ENCODE measurements at regions not wholly inside any gene's neighbourhood (a gene's known extent, or its start where the extent isn't known, plus 50 kb on each side); places are given as distances from the start of the nearest gene placed in this dataset.
"Not testable (repeated sequence)": the region's sequence is repeated elsewhere in the genome, so short reads cannot be mapped to it uniquely, and the experiment has no call there.

DNA sequence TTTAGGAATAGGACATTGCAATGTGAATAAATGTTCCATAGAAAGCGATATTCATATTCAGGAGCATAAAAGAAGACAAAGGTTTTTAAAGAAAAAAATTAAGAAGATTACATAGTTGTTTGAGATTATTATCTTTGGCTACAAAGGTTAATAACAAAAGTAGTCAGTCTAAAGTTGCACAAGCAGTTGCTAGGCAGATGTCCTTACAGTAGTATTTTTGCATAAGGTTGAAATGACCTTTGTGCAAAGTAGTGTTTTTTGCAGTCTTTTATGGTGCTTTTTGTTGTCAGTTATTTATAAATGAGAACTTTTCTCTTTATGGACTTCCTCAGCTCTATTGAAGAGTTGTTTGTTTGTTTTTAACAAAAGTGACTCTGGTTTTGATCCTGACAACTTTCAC is 447.8 kb downstream of the AMY1C start:
- Histone ChIP-seq H3K36me3 (ENCODE audit: insufficient read depth, low read length) (no peaks in the 10 kb centered on the region), H3K4me3 (ENCODE audit: low read depth, low read length, poor library complexity, severe bottlenecking) (no peak overlapping the region), H3K79me2 (ENCODE audit: insufficient read depth, low read depth, low read length) (no peaks in the 10 kb centered on the region), H3K9me3 (ENCODE audit: low read length) (no peaks in the 10 kb centered on the region), H3K27ac (ENCODE audit: low read depth, low read length, poor library complexity, severe bottlenecking) (no peak overlapping the region), H2AFZ (ENCODE audit: low read length) (no peak overlapping the region), H3K9me2 (ENCODE audit: insufficient read depth, low read length) (no peaks in the 10 kb centered on the region), H3K4me1 (ENCODE audit: insufficient read depth, low read length, poor library complexity, severe bottlenecking) (no peaks in the 10 kb centered on the region), H4K20me1 (ENCODE audit: insufficient read depth, low read length) (no peaks in the 10 kb centered on the region), H3K4me2 (ENCODE audit: low read length) (no peak overlapping the region)
- intact Hi-C loops (cut with micrococcal nuclease; ENCODE audit: unreplicated experiment) = no loop called here
- DNase-seq (ENCODE audit: low spot score) = no peak
- no TSS peak for BruUV-seq (replicated peaks)
- ChIA-PET CTCF (ENCODE audit: unreplicated experiment) (no interaction called here), POLR2A (interaction anchor here (0.7 kb wide), 2 partner anchors 81 to 1411 kb away, joined by 3 to 4 read pairs; no protein-coding TSS in a partner anchor)
- no peak for TF ChIP-seq EZH2phosphoT487 (IDR thresholded peaks at IDR 0.05; ENCODE audit: borderline replicate concordance, low read depth, low read length)
- TF ChIP-seq, protein P1, sequence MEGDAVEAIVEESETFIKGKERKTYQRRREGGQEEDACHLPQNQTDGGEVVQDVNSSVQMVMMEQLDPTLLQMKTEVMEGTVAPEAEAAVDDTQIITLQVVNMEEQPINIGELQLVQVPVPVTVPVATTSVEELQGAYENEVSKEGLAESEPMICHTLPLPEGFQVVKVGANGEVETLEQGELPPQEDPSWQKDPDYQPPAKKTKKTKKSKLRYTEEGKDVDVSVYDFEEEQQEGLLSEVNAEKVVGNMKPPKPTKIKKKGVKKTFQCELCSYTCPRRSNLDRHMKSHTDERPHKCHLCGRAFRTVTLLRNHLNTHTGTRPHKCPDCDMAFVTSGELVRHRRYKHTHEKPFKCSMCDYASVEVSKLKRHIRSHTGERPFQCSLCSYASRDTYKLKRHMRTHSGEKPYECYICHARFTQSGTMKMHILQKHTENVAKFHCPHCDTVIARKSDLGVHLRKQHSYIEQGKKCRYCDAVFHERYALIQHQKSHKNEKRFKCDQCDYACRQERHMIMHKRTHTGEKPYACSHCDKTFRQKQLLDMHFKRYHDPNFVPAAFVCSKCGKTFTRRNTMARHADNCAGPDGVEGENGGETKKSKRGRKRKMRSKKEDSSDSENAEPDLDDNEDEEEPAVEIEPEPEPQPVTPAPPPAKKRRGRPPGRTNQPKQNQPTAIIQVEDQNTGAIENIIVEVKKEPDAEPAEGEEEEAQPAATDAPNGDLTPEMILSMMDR (conservative IDR thresholded peaks at IDR 0.05; ENCODE audit: low read length) = no peak

DNA sequence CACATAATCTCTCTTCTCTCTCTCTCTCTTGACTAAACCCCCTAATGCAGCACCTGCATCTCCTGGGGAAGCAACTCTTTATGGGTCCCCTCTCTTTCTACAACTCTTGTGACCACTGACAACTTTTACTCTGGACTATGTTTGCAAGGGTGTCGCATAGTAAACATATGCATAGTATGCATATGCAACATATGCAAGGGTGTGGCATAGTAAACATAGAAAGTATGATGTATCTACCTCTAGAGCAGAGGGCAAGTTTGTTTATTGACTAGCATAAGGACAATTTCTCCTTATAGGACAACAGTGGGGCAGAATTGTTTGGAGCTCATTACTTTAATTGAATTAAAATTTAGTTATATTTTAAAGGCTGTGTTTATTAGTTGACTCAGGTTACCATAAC is 462.5 kb downstream of the AMY1C start:
- H3K36me3 ChIP-seq (ENCODE audit: insufficient read depth, low read length) = no peaks in the 10 kb centered on the region

GRCh38 chr1:104217395-104217986 is 467.8 kb downstream of the AMY1C start:
- CTCF ChIA-PET (ENCODE audit: unreplicated experiment) = not testable (repeated sequence)

More for the DNA sequence above, 462.5 kb downstream of the AMY1C start:
- ChIA-PET CTCF (ENCODE audit: unreplicated experiment) (no interaction called here), POLR2A (no interaction called here)
- no peaks in the 10 kb centered on the region for H4K20me1 ChIP-seq (ENCODE audit: insufficient read depth, low read length)
- no peak for DNase-seq (ENCODE audit: low spot score)
- no peaks in the 10 kb centered on the region for H3K4me1 ChIP-seq (ENCODE audit: insufficient read depth, low read length, poor library complexity, severe bottlenecking)
- no peak overlapping the region for H3K4me2 ChIP-seq (ENCODE audit: low read length)
- H2AFZ ChIP-seq (ENCODE audit: low read length) = no peak overlapping the region
- intact Hi-C loops (cut with micrococcal nuclease; ENCODE audit: unreplicated experiment) = no loop called here
- no TSS peak for BruUV-seq (replicated peaks)
- H3K27ac ChIP-seq (ENCODE audit: low read depth, low read length, poor library complexity, severe bottlenecking) = no peak overlapping the region
- no peaks in the 10 kb centered on the region for H3K9me2 ChIP-seq (ENCODE audit: insufficient read depth, low read length)
- no peak overlapping the region for H3K4me3 ChIP-seq (ENCODE audit: low read depth, low read length, poor library complexity, severe bottlenecking)
- no peak for TF ChIP-seq EZH2phosphoT487 (IDR thresholded peaks at IDR 0.05; ENCODE audit: borderline replicate concordance, low read depth, low read length)
- TF ChIP-seq, protein P1 (conservative IDR thresholded peaks at IDR 0.05; ENCODE audit: low read length) = no peak
- no peaks in the 10 kb centered on the region for H3K79me2 ChIP-seq (ENCODE audit: insufficient read depth, low read depth, low read length)
- H3K9me3 ChIP-seq (ENCODE audit: low read length) = no peaks in the 10 kb centered on the region

More at GRCh38 chr1:104217395-104217986, 467.8 kb downstream of the AMY1C start:
- H3K79me2 ChIP-seq (ENCODE audit: insufficient read depth, low read depth, low read length); H3K4me2 ChIP-seq (ENCODE audit: low read length); H3K4me3 ChIP-seq (ENCODE audit: low read depth, low read length, poor library complexity, severe bottlenecking); H3K9me2 ChIP-seq (ENCODE audit: insufficient read depth, low read length); DNase-seq (ENCODE audit: low spot score); H2AFZ ChIP-seq (ENCODE audit: low read length); POLR2A ChIA-PET; H3K36me3 ChIP-seq (ENCODE audit: insufficient read depth, low read length); H4K20me1 ChIP-seq (ENCODE audit: insufficient read depth, low read length); intact Hi-C loops (cut with micrococcal nuclease; ENCODE audit: unreplicated experiment); BruUV-seq (replicated peaks); H3K27ac ChIP-seq (ENCODE audit: low read depth, low read length, poor library complexity, severe bottlenecking); H3K9me3 ChIP-seq (ENCODE audit: low read length); H3K4me1 ChIP-seq (ENCODE audit: insufficient read depth, low read length, poor library complexity, severe bottlenecking): not testable (repeated sequence)

Measured in OCI-LY7 (cell line).